ENCODE measurements at regions not wholly inside any gene's neighbourhood (a gene's known extent, or its start where the extent isn't known, plus 50 kb on each side); places are given as distances from the start of the nearest gene placed in this dataset.

- H3K27me3 ChIP-seq (replicated peaks; ENCODE audit: control insufficient read depth, insufficient read depth, low read length): peaks cover 15% of the 10 kb centered on the region
- H3K9me3 ChIP-seq (ENCODE audit: control insufficient read depth, low read length): peaks cover 8% of the 10 kb centered on the region
- H3K4me1 ChIP-seq (ENCODE audit: control insufficient read depth, insufficient read depth, low read length): no peaks in the 10 kb centered on the region
- H3K36me3 ChIP-seq (ENCODE audit: control insufficient read depth, insufficient read depth, low read length, severe bottlenecking): no peaks in the 10 kb centered on the region
- no peak for DNase-seq (ENCODE audit: low read depth)
- no peak overlapping the region for H3K9ac ChIP-seq (ENCODE audit: low read length)
- no peak overlapping the region for H3K4me3 ChIP-seq (ENCODE audit: low read length)
Measured at GRCh38 chr2:96438589-96438988, 66.6 kb downstream of the NEURL3 start.

- DNase-seq (ENCODE audit: low read depth): no peak
Measured at GRCh38 chr2:96437512-96437911, 67.6 kb downstream of the NEURL3 start.

GRCh38 chr2:96436961-96437360, 68.2 kb downstream of the NEURL3 start:
- Histone ChIP-seq H3K4me3 (ENCODE audit: low read length) (no peak overlapping the region), H3K36me3 (ENCODE audit: control insufficient read depth, insufficient read depth, low read length, severe bottlenecking) (no peaks in the 10 kb centered on the region), H3K9ac (ENCODE audit: low read length) (no peak overlapping the region), H3K27me3 (replicated peaks; ENCODE audit: control insufficient read depth, insufficient read depth, low read length) (peaks cover 15% of the 10 kb centered on the region), H3K4me1 (ENCODE audit: control insufficient read depth, insufficient read depth, low read length) (peaks cover 6% of the 10 kb centered on the region), H3K9me3 (ENCODE audit: control insufficient read depth, low read length) (peaks cover 8% of the 10 kb centered on the region)
- DNase-seq (ENCODE audit: low read depth): no peak

More at GRCh38 chr2:96437512-96437911, 67.6 kb downstream of the NEURL3 start:
- Histone ChIP-seq H3K9ac (ENCODE audit: low read length) (no peak overlapping the region), H3K27me3 (replicated peaks; ENCODE audit: control insufficient read depth, insufficient read depth, low read length) (peaks cover 15% of the 10 kb centered on the region), H3K36me3 (ENCODE audit: control insufficient read depth, insufficient read depth, low read length, severe bottlenecking) (no peaks in the 10 kb centered on the region), H3K4me1 (ENCODE audit: control insufficient read depth, insufficient read depth, low read length) (peaks cover 3% of the 10 kb centered on the region), H3K9me3 (ENCODE audit: control insufficient read depth, low read length) (peaks cover 8% of the 10 kb centered on the region), H3K4me3 (ENCODE audit: low read length) (no peak overlapping the region)

- Histone ChIP-seq H3K36me3 (ENCODE audit: control insufficient read depth, insufficient read depth, low read length, severe bottlenecking) (no peaks in the 10 kb centered on the region), H3K9me3 (ENCODE audit: control insufficient read depth, low read length) (peaks cover 8% of the 10 kb centered on the region), H3K4me3 (ENCODE audit: low read length) (no peak overlapping the region), H3K9ac (ENCODE audit: low read length) (no peak overlapping the region), H3K27me3 (replicated peaks; ENCODE audit: control insufficient read depth, insufficient read depth, low read length) (peaks cover 15% of the 10 kb centered on the region), H3K4me1 (ENCODE audit: control insufficient read depth, insufficient read depth, low read length) (peaks cover 8% of the 10 kb centered on the region)
- no peak for DNase-seq (ENCODE audit: low read depth)
Measured at GRCh38 chr2:96436416-96436815, 68.7 kb downstream of the NEURL3 start.

- H3K27me3 ChIP-seq (replicated peaks; ENCODE audit: control insufficient read depth, insufficient read depth, low read length): peaks cover 5% of the 10 kb centered on the region
- DNase-seq (ENCODE audit: low read depth): no peak
- H3K9ac ChIP-seq (ENCODE audit: low read length): no peak overlapping the region
- no peak overlapping the region for H3K4me3 ChIP-seq (ENCODE audit: low read length)
- no peaks in the 10 kb centered on the region for H3K36me3 ChIP-seq (ENCODE audit: control insufficient read depth, insufficient read depth, low read length, severe bottlenecking)
- peaks cover 7% of the 10 kb centered on the region for H3K9me3 ChIP-seq (ENCODE audit: control insufficient read depth, low read length)
- H3K4me1 ChIP-seq (ENCODE audit: control insufficient read depth, insufficient read depth, low read length): peaks cover 15% of the 10 kb centered on the region
Measured at GRCh38 chr2:96431319-96431718, 73.8 kb downstream of the NEURL3 start.

- H3K4me1 ChIP-seq (ENCODE audit: control insufficient read depth, insufficient read depth, low read length): peaks cover 15% of the 10 kb centered on the region
- no peak overlapping the region for H3K4me3 ChIP-seq (ENCODE audit: low read length)
- no peak overlapping the region for H3K9ac ChIP-seq (ENCODE audit: low read length)
- H3K36me3 ChIP-seq (ENCODE audit: control insufficient read depth, insufficient read depth, low read length, severe bottlenecking): no peaks in the 10 kb centered on the region
- no peak for DNase-seq (ENCODE audit: low read depth)
- H3K27me3 ChIP-seq (replicated peaks; ENCODE audit: control insufficient read depth, insufficient read depth, low read length): no peaks in the 10 kb centered on the region
- H3K9me3 ChIP-seq (ENCODE audit: control insufficient read depth, low read length): peaks cover 7% of the 10 kb centered on the region
Measured at GRCh38 chr2:96430394-96430988, 74.7 kb downstream of the NEURL3 start.

- Histone ChIP-seq H3K27me3 (replicated peaks; ENCODE audit: control insufficient read depth, insufficient read depth, low read length) (no peaks in the 10 kb centered on the region), H3K9ac (ENCODE audit: low read length) (no peak overlapping the region), H3K4me1 (ENCODE audit: control insufficient read depth, insufficient read depth, low read length) (peaks cover 12% of the 10 kb centered on the region), H3K36me3 (ENCODE audit: control insufficient read depth, insufficient read depth, low read length, severe bottlenecking) (no peaks in the 10 kb centered on the region), H3K4me3 (ENCODE audit: low read length) (no peak overlapping the region), H3K9me3 (ENCODE audit: control insufficient read depth, low read length) (peaks cover 4% of the 10 kb centered on the region)
- peak; percentile 31 for DNase-seq (ENCODE audit: low read depth)
Measured at GRCh38 chr2:96427917-96428316, 77.2 kb downstream of the NEURL3 start.

GRCh38 chr2:96427169-96427568, 78.0 kb downstream of the NEURL3 start:
- no peak for DNase-seq (ENCODE audit: low read depth)
- peaks cover 11% of the 10 kb centered on the region for H3K4me1 ChIP-seq (ENCODE audit: control insufficient read depth, insufficient read depth, low read length)
- no peaks in the 10 kb centered on the region for H3K36me3 ChIP-seq (ENCODE audit: control insufficient read depth, insufficient read depth, low read length, severe bottlenecking)
- peaks cover 4% of the 10 kb centered on the region for H3K9me3 ChIP-seq (ENCODE audit: control insufficient read depth, low read length)
- no peak overlapping the region for H3K4me3 ChIP-seq (ENCODE audit: low read length)
- H3K9ac ChIP-seq (ENCODE audit: low read length): no peak overlapping the region
- peaks cover 2% of the 10 kb centered on the region for H3K27me3 ChIP-seq (replicated peaks; ENCODE audit: control insufficient read depth, insufficient read depth, low read length)

GRCh38 chr2:96423828-96424227, 81.3 kb downstream of the NEURL3 start:
- Histone ChIP-seq H3K4me1 (ENCODE audit: control insufficient read depth, insufficient read depth, low read length) (no peaks in the 10 kb centered on the region), H3K36me3 (ENCODE audit: control insufficient read depth, insufficient read depth, low read length, severe bottlenecking) (no peaks in the 10 kb centered on the region), H3K9ac (ENCODE audit: low read length) (no peak overlapping the region), H3K27me3 (replicated peaks; ENCODE audit: control insufficient read depth, insufficient read depth, low read length) (peaks cover 14% of the 10 kb centered on the region), H3K4me3 (ENCODE audit: low read length) (no peak overlapping the region), H3K9me3 (ENCODE audit: control insufficient read depth, low read length) (peaks cover 9% of the 10 kb centered on the region)
- peak; percentile 69 for DNase-seq (ENCODE audit: low read depth)
